Fibroblast of peridontal ligament (primary cell): ENCODE measurements at regions not wholly inside any gene's neighbourhood (a gene's known extent, or its start where the extent isn't known, plus 50 kb on each side); places are given as distances from the start of the nearest gene placed in this dataset.

Experiments
- DNase-seq: peaks from one replicate; pipeline ENCODE4 v3.0.0-alpha.2; 2010; ENCODE audit errors: extremely low read depth

- no peak for DNase-seq
Measured at GRCh38 chr4:173845580-173845979, 315.6 kb upstream of the HAND2 start.

- DNase-seq: no peak
Measured at GRCh38 chr4:173839865-173840264, 309.8 kb upstream of the HAND2 start.

GRCh38 chr4:173837517-173837916 is 307.5 kb upstream of the HAND2 start:
- no peak for DNase-seq

GRCh38 chr4:173835903-173836302 is 305.9 kb upstream of the HAND2 start:
- DNase-seq: peak; percentile 67

GRCh38 chr4:173834151-173834550 is 304.1 kb upstream of the HAND2 start:
- no peak for DNase-seq

GRCh38 chr4:173829565-173829964 is 299.5 kb upstream of the HAND2 start:
- DNase-seq: no peak

GRCh38 chr4:173827707-173828106 is 297.7 kb upstream of the HAND2 start:
- no peak for DNase-seq

GRCh38 chr4:173821876-173822275 is 291.8 kb upstream of the HAND2 start:
- DNase-seq: peak; percentile 26

- DNase-seq: peak; percentile 46
Measured at GRCh38 chr4:173821036-173821435, 291.0 kb upstream of the HAND2 start.

GRCh38 chr4:173807347-173807746 is 277.3 kb upstream of the HAND2 start:
- DNase-seq: no peak

GRCh38 chr4:173805884-173806283 is 275.9 kb upstream of the HAND2 start:
- no peak for DNase-seq

GRCh38 chr4:173802662-173803022 is 272.6 kb upstream of the HAND2 start:
- no peak for DNase-seq

- DNase-seq: peak; percentile 4
Measured at GRCh38 chr4:173801876-173802661, 272.0 kb upstream of the HAND2 start.

GRCh38 chr4:173801361-173801760 is 271.3 kb upstream of the HAND2 start:
- no peak for DNase-seq

GRCh38 chr4:173797296-173797695 is 267.3 kb upstream of the HAND2 start:
- no peak for DNase-seq

- DNase-seq: peak; percentile 63
Measured at GRCh38 chr4:173794662-173795061, 264.6 kb upstream of the HAND2 start.

GRCh38 chr4:173793937-173794510 is 264.0 kb upstream of the HAND2 start:
- DNase-seq: peak; percentile 66

GRCh38 chr4:173782660-173783059 is 252.6 kb upstream of the HAND2 start:
- no peak for DNase-seq

GRCh38 chr4:173777921-173778320 is 247.9 kb upstream of the HAND2 start:
- DNase-seq: no peak

GRCh38 chr4:173777421-173777820 is 247.4 kb upstream of the HAND2 start:
- DNase-seq: no peak

- no peak for DNase-seq
Measured at GRCh38 chr4:173769568-173769967, 239.5 kb upstream of the HAND2 start.

GRCh38 chr4:173767650-173768049 is 237.6 kb upstream of the HAND2 start:
- DNase-seq: no peak

GRCh38 chr4:173766171-173766600 is 236.2 kb upstream of the HAND2 start:
- DNase-seq: no peak

- no peak for DNase-seq
Measured at GRCh38 chr4:173765751-173766150, 235.7 kb upstream of the HAND2 start.
